Erythroblast (primary cell): ENCODE measurements at regions not wholly inside any gene's neighbourhood (a gene's known extent, or its start where the extent isn't known, plus 50 kb on each side); places are given as distances from the start of the nearest gene placed in this dataset.

Source experiments
- GATA1 ChIP-seq: IDR thresholded peaks from 2 replicates; pipeline ENCODE4 v1.6.1; 2011; ENCODE audit warnings: low read depth, mild to moderate bottlenecking, control low read depth, low read length, moderate library complexity
- POLR2A ChIP-seq: IDR thresholded peaks from 2 replicates; pipeline ENCODE4 v1.6.1; 2011; ENCODE audit warnings: mild to moderate bottlenecking, low read length

DNA sequence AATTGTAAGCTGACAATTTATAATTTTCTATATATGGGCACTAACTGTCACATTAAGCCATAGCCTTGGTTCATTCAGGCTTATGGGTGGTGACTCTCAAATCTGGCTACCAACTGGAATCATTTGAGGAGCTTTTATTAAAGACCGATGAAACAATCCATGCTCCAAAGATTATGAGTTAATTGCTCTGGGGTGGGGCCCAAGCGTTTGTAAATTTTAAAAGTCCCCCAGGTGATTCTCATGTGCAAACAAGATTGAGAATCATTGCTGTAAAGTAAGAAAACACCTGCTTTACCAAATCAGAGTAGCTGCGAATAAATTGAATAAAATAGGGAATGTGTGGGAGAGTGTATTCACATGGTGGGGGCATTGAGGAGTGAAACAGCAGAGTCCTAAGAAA, 76.1 kb upstream of the RAB27B start:
- TF ChIP-seq POLR2A (no peak), GATA1 (no peak)
